ENCODE measurements at regions not wholly inside any gene's neighbourhood (a gene's known extent, or its start where the extent isn't known, plus 50 kb on each side); places are given as distances from the start of the nearest gene placed in this dataset.

DNA sequence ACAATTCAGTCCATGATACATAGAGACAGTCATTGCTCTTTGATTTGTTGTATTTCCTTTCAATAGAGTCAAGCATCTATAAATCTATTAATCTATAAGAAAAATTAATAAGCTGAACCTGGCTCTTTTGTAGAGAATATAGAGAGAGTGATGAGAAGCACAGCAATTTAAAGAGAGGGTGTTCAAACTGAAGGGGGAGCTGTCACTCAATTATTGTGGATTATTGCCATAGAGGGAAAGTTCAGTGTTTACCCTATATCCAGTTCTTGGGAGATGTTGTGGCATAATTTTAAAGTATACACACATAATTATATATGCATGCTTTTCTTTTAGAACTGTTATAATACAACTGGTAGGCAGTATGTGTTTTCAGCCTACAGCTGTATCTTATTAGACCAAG lies 1469.0 kb upstream of the PABPC4L start:
- TF ChIP-seq CTCF (conservative IDR thresholded peaks at IDR 0.05; ENCODE audit: low read depth, low read length): no peak
- DNase-seq (ENCODE audit: low read depth): no peak
- H3K4me3 ChIP-seq (ENCODE audit: low read length): no peak overlapping the region
